ENCODE measurements at regions not wholly inside any gene's neighbourhood (a gene's known extent, or its start where the extent isn't known, plus 50 kb on each side); places are given as distances from the start of the nearest gene placed in this dataset.
"Not testable (repeated sequence)": the region's sequence is repeated elsewhere in the genome, so short reads cannot be mapped to it uniquely, and the experiment has no call there.

GRCh38 chr4:18113710-18114331 is 92.3 kb upstream of the LCORL start:
- Histone ChIP-seq H3K27ac (no peak overlapping the region), H3K9me3 (no peaks in the 10 kb centered on the region), H3K4me3 (no peak overlapping the region), H3K27me3 (no peaks in the 10 kb centered on the region), H3K4me1 (no peaks in the 10 kb centered on the region), H3K36me3 (no peaks in the 10 kb centered on the region)
- 89 to 91% methylated on average over 2 of the region's 2 CpGs for WGBS, 2 donors
- no peak for DNase-seq
- TF ChIP-seq POLR2AphosphoS5 (IDR thresholded peaks at IDR 0.05) (no peak), CTCF (IDR thresholded peaks at IDR 0.05) (no peak), POLR2A (IDR thresholded peaks at IDR 0.05) (no peak), EP300 (IDR thresholded peaks at IDR 0.05) (no peak)
- intact Hi-C loops (cut with DNase I) = no loop called here

GRCh38 chr4:18111081-18111480 is 89.5 kb upstream of the LCORL start:
- H3K27ac ChIP-seq = no peak overlapping the region
- H3K36me3 ChIP-seq = no peaks in the 10 kb centered on the region
- no peak overlapping the region for H3K4me3 ChIP-seq
- no peak for TF ChIP-seq POLR2A (IDR thresholded peaks at IDR 0.05)
- no peak for TF ChIP-seq POLR2AphosphoS5 (IDR thresholded peaks at IDR 0.05)
- TF ChIP-seq EP300 (IDR thresholded peaks at IDR 0.05) = no peak
- no peak for TF ChIP-seq CTCF (IDR thresholded peaks at IDR 0.05)
- intact Hi-C loops (cut with DNase I) = no loop called here
- no peaks in the 10 kb centered on the region for H3K9me3 ChIP-seq
- DNase-seq = no peak
- 72 to 75% methylated on average over 4 of the region's 4 CpGs for WGBS, 2 donors
- H3K4me1 ChIP-seq = no peaks in the 10 kb centered on the region
- H3K27me3 ChIP-seq = no peaks in the 10 kb centered on the region

- Histone ChIP-seq H3K4me1 (no peaks in the 10 kb centered on the region), H3K4me3 (no peak overlapping the region), H3K9me3 (no peaks in the 10 kb centered on the region), H3K36me3 (no peaks in the 10 kb centered on the region), H3K27me3 (no peaks in the 10 kb centered on the region), H3K27ac (no peak overlapping the region)
- 12 to 45% methylated on average over 6 of the region's 6 CpGs for WGBS, 2 donors
- TF ChIP-seq CTCF (IDR thresholded peaks at IDR 0.05) (no peak), POLR2AphosphoS5 (IDR thresholded peaks at IDR 0.05) (no peak), EP300 (IDR thresholded peaks at IDR 0.05) (no peak), POLR2A (IDR thresholded peaks at IDR 0.05) (no peak)
- DNase-seq = no peak
- intact Hi-C loops (cut with DNase I) = no loop called here
These were observed 88.5 kb upstream of the LCORL start for GRCh38 chr4:18110099-18110498.

- Histone ChIP-seq H3K4me1 (no peaks in the 10 kb centered on the region), H3K36me3 (no peaks in the 10 kb centered on the region), H3K27ac (no peak overlapping the region), H3K9me3 (no peaks in the 10 kb centered on the region), H3K27me3 (no peaks in the 10 kb centered on the region), H3K4me3 (no peak overlapping the region)
- TF ChIP-seq EP300 (IDR thresholded peaks at IDR 0.05) (no peak), CTCF (IDR thresholded peaks at IDR 0.05) (no peak), POLR2A (IDR thresholded peaks at IDR 0.05) (no peak), POLR2AphosphoS5 (IDR thresholded peaks at IDR 0.05) (no peak)
- WGBS, 2 donors = 55 to 68% methylated on average over 3 of the region's 3 CpGs
- no peak for DNase-seq
- intact Hi-C loops (cut with DNase I) = no loop called here
These were observed 88.1 kb upstream of the LCORL start for GRCh38 chr4:18109676-18110075.

- H3K9me3 ChIP-seq; H3K27me3 ChIP-seq; H3K27ac ChIP-seq; H3K4me1 ChIP-seq; intact Hi-C loops (cut with DNase I); DNase-seq; H3K36me3 ChIP-seq; H3K4me3 ChIP-seq: not testable (repeated sequence)
- WGBS, 2 donors = 38 to 70% methylated on average over 4 of the region's 4 CpGs
These were observed 86.4 kb upstream of the LCORL start for GRCh38 chr4:18107848-18108528.

Measured in sigmoid colon (tissue), 6 donors.